HCT116 (cell line): ENCODE measurements at regions not wholly inside any gene's neighbourhood (a gene's known extent, or its start where the extent isn't known, plus 50 kb on each side); places are given as distances from the start of the nearest gene placed in this dataset.

ENCODE experiments used
- ATAC-seq: fragments of 200-7000 bp; cut with Tn5 transposase; 2 replicates; pipeline ENCODE4 v1.9.1; 2020; ENCODE audit warnings: mild to moderate bottlenecking, moderate library complexity
- BruUV-seq: library from RNA; stranded (reverse); fragments of 400-500 nt; replicated peaks from 2 replicates; lab custom pipeline; 2021; lab: Mats Ljungman, UMichigan
- CTCF ChIA-PET: fragments of 300-600 bp; sonication (Branson Sonifier 250); formaldehyde crosslinking; loops from one replicate; lab custom pipeline; 2021; ENCODE audit warnings: antibody characterized with exemption; lab: Charles Lee
- POLR2A ChIA-PET: fragments of 300-600, 350-600 bp; sonication (Branson Sonifier 250); formaldehyde crosslinking; loops from one replicate; lab custom pipeline; 2021; ENCODE audit warnings: antibody characterized with exemption; lab: Charles Lee
- RAD21 ChIA-PET, 2 experiments: fragments of 300-600 bp; sonication (Branson Sonifier 250); formaldehyde crosslinking; loops; one replicate each; lab custom pipeline; 2023; ENCODE audit warnings: low total read pairs in 2 of 2; ENCODE audit not compliant: uncharacterized antibody in 2 of 2, unreplicated experiment in 2 of 2, low non-redundant PET in 1 of 2; lab: Charles Lee
- DNase-seq: peaks from one replicate; pipeline ENCODE4 v3.0.0-alpha.2; 2010; ENCODE audit warnings: low read depth, low spot score
- H2AFZ ChIP-seq: fragments of 200-600 bp; shearing (Covaris generic), sonication (generic); 2 replicates; pipeline ENCODE4 v1.6.1; 2017; ENCODE audit warnings: low read depth, mixed run types, mixed read lengths, antibody characterized with exemption, low read length; ENCODE audit not compliant: poor library complexity, severe bottlenecking
- H3K27ac ChIP-seq: 2 replicates; pipeline ENCODE4 v1.5.1; 2012; ENCODE audit warnings: low read depth, low read length
- H3K27me3 ChIP-seq: fragments of 200-600 bp; sonication (generic); 2 replicates; pipeline ENCODE4 v1.6.1; 2016; ENCODE audit warnings: mixed run types, low read length, mixed read lengths; ENCODE audit not compliant: insufficient read depth
- H3K36me3 ChIP-seq, 2 experiments: fragments of 200-500 bp in 1 of 2; fragments of 200-600 bp in 1 of 2; sonication (Bioruptor generic) in 1 of 2; sonication (generic) in 1 of 2; 2 replicates each; pipeline versions ENCODE4 v1.5.1 to v1.6.1; 2014 to 2016; ENCODE audit warnings: low read length in 2 of 2, inconsistent platforms in 1 of 2, mixed read lengths in 1 of 2, mixed run types in 1 of 2; ENCODE audit not compliant: insufficient read depth in 2 of 2, control insufficient read depth in 1 of 2
- H3K4me1 ChIP-seq, 2 experiments: fragments of 200-600 bp in 1 of 2; sonication (generic) in 1 of 2; 2 replicates each; pipeline versions ENCODE4 v1.5.1 to v1.6.1; 2012 to 2017; ENCODE audit warnings: low read length in 2 of 2, inconsistent platforms in 1 of 2, mild to moderate bottlenecking in 1 of 2, mixed read lengths in 1 of 2, mixed run types in 1 of 2, moderate library complexity in 1 of 2; ENCODE audit not compliant: insufficient read depth in 2 of 2, control insufficient read depth in 1 of 2
- H3K4me2 ChIP-seq: fragments of 200-600 bp; sonication (generic); 2 replicates; pipeline ENCODE4 v1.6.1; 2017; ENCODE audit warnings: mixed run types, low read length, mixed read lengths
- H3K4me3 ChIP-seq, 2 experiments: fragments of 200-600 bp in 1 of 2; sonication (generic) in 1 of 2; replicated peaks in 1 of 2; 2 replicates each; pipeline ENCODE4 v1.5.1; 2011 to 2016; ENCODE audit warnings: low read length in 2 of 2, control low read depth in 1 of 2, low read depth in 1 of 2, mild to moderate bottlenecking in 1 of 2, mixed read lengths in 1 of 2, mixed run types in 1 of 2
- H3K79me2 ChIP-seq: fragments of 200-600 bp; sonication (generic); 2 replicates; pipeline ENCODE4 v1.6.1; 2017; ENCODE audit warnings: mild to moderate bottlenecking, mixed run types, low read length, moderate library complexity, mixed read lengths; ENCODE audit not compliant: insufficient read depth
- H3K9ac ChIP-seq: fragments of 200-600 bp; sonication (generic); 2 replicates; pipeline ENCODE4 v1.6.1; 2016; ENCODE audit warnings: low read length, mixed read lengths
- H3K9me2 ChIP-seq: fragments of 200-600 bp; sonication (generic), shearing (Covaris generic); 2 replicates; pipeline ENCODE4 v1.6.1; 2017; ENCODE audit warnings: mixed run types, mild to moderate bottlenecking, moderate library complexity; ENCODE audit not compliant: insufficient read depth
- H3K9me3 ChIP-seq, 2 experiments: fragments of 200-500 bp in 1 of 2; fragments of 200-600 bp in 1 of 2; sonication (Bioruptor generic) in 1 of 2; sonication (generic) in 1 of 2; 2 replicates each; pipeline ENCODE4 v1.6.1; 2014 to 2017; ENCODE audit warnings: low read length in 2 of 2, mixed read lengths in 2 of 2, inconsistent platforms in 1 of 2, low read depth in 1 of 2, mild to moderate bottlenecking in 1 of 2, mixed run types in 1 of 2, moderate library complexity in 1 of 2; ENCODE audit not compliant: control insufficient read depth in 1 of 2, insufficient read depth in 1 of 2
- H4K20me1 ChIP-seq: fragments of 200-600 bp; sonication (generic), shearing (Covaris generic); 2 replicates; pipeline ENCODE4 v1.6.1; 2017; ENCODE audit warnings: mixed run types, mild to moderate bottlenecking, moderate library complexity; ENCODE audit not compliant: insufficient read depth
- EGR1 ChIP-seq: IDR thresholded peaks from 2 replicates; pipeline ENCODE4 v1.6.1; 2012; ENCODE audit warnings: low read depth
- EZH2 ChIP-seq: fragments of 200-600 bp; sonication (generic); IDR thresholded peaks from 2 replicates; pipeline ENCODE4 v1.6.1; 2017; ENCODE audit warnings: antibody characterized with exemption, mixed run types
- JUND ChIP-seq: IDR thresholded peaks from 2 replicates; pipeline ENCODE4 v1.6.1; 2012
- POLR2AphosphoS5 ChIP-seq: IDR thresholded peaks from 2 replicates; pipeline ENCODE4 v1.6.1; 2011; ENCODE audit warnings: mild to moderate bottlenecking, low read depth, low read length, moderate library complexity
- SIN3A ChIP-seq: IDR thresholded peaks from 2 replicates; pipeline ENCODE4 v1.6.1; 2012; ENCODE audit warnings: low read depth
- SP1 ChIP-seq: IDR thresholded peaks from 2 replicates; pipeline ENCODE4 v1.6.1; 2012; ENCODE audit warnings: low read depth
- SRF ChIP-seq: IDR thresholded peaks from 2 replicates; pipeline ENCODE4 v1.6.1; 2012; ENCODE audit warnings: low read depth
- TCF7L2 ChIP-seq: IDR thresholded peaks from 2 replicates; pipeline ENCODE4 v1.7.0; 2011; ENCODE audit warnings: borderline replicate concordance, inconsistent platforms; ENCODE audit not compliant: insufficient read depth, insufficient read length; ENCODE audit errors: extremely low read depth
- YY1 ChIP-seq: IDR thresholded peaks from 2 replicates; pipeline ENCODE4 v1.6.1; 2011; ENCODE audit warnings: low read length, low read depth, moderate library complexity, mild to moderate bottlenecking; ENCODE audit not compliant: insufficient replicate concordance; ENCODE audit errors: extremely low read depth
- ZBTB33 ChIP-seq: IDR thresholded peaks from 2 replicates; pipeline ENCODE4 v1.6.1; 2011; ENCODE audit warnings: mild to moderate bottlenecking, low read length, moderate library complexity; ENCODE audit not compliant: insufficient replicate concordance; ENCODE audit errors: extremely low read depth
- ZFX ChIP-seq: fragments of 450-650 bp; IDR thresholded peaks from 2 replicates; pipeline ENCODE4 v1.6.1; 2017
- intact Hi-C: fragments of 100-400 bp; cut with micrococcal nuclease; formaldehyde crosslinking; loops from 2 replicates; pipeline ENCODE4 v1.10.0; 2022

- ChIA-PET POLR2A (no interaction called here), RAD21 (no interaction called here)
- Histone ChIP-seq H2AFZ (no peak overlapping the region), H3K79me2 (no peaks in the 10 kb centered on the region), H4K20me1 (no peaks in the 10 kb centered on the region), H3K27me3 (no peaks in the 10 kb centered on the region), H3K9me2 (no peaks in the 10 kb centered on the region), H3K4me1 (peaks cover 0 to 10% of the 10 kb centered on the region in 2 experiments; a peak in 1 of 4 replicates), H3K27ac (no peak overlapping the region), H3K36me3 (no peaks in the 10 kb centered on the region), H3K4me3 (no peak overlapping the region)
- intact Hi-C loops, result no loop called here
- no TSS peak for BruUV-seq
- DNase-seq (no peak), ATAC-seq (no peak)
- TF ChIP-seq ZFX (no peak), TCF7L2 (no peak), POLR2AphosphoS5 (no peak), YY1 (no peak), JUND (no peak), EGR1 (no peak), SRF (no peak), SIN3A (no peak), EZH2 (no peak), SP1 (no peak), ZBTB33 (no peak)
- TF ChIP-seq, all 23 proteins: peak for 0
- Histone ChIP-seq H3K9ac (no peak overlapping the region), H3K4me2 (no peak overlapping the region), H3K9me3 (no peaks in the 10 kb centered on the region)
- CTCF ChIA-PET, result no interaction called here
These were observed 382.3 kb upstream of the ZFP42 start for GRCh38 chr4:187613089-187613839.
